Stimulated activated CD8-positive, alpha-beta memory T cell treated with anti-CD3 and anti-CD28 coated beads, Interleukin-12 subunit alpha, Interleukin-12 subunit beta, amount 100 ng/mL, for 24 hours (primary cell): ENCODE measurements at regions not wholly inside any gene's neighbourhood (a gene's known extent, or its start where the extent isn't known, plus 50 kb on each side); places are given as distances from the start of the nearest gene placed in this dataset.

ENCODE experiments used
- DNase-seq: peaks from one replicate; pipeline ENCODE4 v3.0.0-alpha.2; 2020; ENCODE audit errors: extremely low read depth

DNA sequence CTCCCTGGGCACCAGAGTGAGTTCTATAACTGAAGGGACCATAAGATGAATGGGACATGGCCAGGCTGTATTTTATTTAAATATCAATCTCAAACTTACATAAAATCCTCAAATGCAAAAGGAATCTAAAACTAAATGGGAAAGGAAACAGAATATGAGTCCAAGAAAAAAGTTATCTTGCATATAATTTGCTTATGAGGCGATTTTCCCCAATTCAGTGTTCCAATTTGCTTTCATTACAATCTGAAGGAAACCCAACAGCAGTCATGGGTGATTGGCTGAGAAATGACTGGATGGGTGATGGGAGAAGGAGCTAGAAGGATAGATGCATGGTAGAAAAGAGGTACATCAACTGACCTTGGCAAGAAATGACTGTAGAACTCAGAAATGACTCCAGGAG is 511.3 kb upstream of the TENM3 start:
- no peak for DNase-seq

DNA sequence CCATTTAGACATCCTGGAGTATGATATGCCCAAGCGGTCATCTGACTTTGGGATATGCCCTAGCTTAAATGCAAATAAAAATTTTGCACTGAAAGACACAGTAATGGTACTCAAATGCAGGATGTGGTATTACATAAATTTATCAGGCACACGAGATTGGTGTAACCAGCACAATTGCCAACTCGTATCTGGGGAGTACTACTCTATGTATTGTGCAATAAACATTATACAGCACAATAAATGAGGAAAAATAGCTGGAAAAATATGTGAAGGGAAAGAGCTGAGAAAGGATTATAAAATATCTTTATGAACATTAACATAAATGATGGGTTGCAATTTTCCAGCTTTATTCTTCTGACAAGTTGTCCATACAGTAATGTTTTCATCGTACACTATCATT is 505.5 kb upstream of the TENM3 start:
- no peak for DNase-seq

DNA sequence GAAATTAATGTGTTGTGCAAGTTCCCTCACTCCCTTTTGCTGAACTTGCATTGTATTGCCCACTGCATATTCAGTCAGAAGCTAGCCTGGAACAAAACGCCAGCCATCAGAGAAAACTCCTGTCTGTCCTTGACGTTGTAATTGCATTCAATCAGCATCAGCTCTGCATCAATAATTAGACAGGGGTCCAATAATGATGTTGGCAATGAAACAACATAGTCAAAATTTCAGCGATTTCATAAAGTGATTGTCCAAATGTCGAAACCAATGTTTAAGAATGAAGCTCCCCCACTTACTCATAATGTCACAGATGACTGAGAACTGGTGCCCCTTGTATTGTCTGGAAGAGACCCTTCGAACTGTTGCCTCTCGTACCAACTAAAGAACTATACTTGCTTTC is 504.2 kb upstream of the TENM3 start:
- no peak for DNase-seq

DNA sequence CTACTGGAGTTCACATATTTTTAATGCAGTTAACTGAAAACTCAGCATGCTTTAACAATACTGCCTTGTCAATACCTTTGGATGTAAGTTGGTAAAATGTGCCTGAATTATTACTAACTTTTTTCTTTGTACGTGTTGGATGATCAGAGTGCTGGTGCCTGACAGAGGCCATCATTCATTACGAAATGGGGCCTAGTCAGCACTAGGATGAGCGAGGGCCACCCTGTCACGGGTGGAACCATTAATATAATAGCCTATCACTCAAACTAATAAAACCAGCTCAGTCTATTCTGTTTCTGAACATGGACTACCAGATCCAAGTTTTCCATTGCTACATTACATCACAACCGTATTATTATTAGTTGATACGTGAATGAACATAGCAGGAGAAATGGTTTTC is 501.7 kb upstream of the TENM3 start:
- no peak for DNase-seq

DNA sequence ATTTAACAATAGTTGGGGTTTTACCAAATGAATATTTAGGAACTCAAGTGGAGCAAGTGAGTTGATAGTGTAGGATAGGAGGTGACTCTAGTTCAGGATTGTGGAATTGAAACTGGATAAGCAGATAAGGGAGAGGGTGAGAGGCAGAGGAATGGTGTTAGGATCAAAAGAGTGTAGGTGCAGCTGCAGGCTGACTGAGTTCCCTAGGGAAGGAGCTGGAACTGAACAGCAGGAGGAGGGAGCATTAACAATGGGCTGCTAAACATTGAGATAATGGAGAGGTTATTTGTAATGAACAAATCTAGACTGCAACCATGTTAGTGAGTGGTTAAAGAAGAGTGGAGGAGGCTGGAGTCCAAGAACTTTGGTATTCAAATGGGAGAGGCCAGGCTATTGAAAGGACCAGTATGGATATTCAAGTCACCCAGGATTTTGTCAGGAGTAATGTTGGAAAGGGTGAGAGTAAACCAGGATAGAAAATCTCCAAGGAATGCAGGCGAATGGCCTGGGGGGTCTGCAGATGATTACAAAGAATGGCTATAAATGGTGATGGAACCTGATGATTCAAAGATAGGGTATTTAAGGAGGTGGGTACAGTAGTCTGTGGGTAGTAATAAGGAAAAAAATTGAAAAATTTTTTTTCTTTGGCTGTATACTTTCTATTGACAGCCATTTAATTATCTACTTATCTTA is 497.1 kb upstream of the TENM3 start:
- DNase-seq: no peak

DNA sequence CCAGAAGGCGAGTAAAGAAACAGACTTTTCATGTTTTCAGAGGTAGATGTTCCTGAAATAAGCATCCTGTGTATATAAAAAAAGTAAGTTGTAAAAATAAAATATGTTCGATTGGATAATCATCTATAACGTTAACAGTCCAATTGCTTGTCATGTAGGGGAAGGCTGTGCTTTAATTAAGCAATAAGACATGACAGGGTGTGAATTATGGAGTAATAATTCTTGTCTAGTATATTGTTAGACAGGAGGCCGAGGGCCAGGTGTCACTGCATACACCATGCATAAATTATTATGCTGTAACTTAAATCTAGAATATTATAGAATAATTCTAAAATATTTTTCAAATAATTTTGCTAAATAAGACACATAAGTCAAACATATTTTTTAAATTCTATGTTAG is 494.6 kb upstream of the TENM3 start:
- no peak for DNase-seq

DNA sequence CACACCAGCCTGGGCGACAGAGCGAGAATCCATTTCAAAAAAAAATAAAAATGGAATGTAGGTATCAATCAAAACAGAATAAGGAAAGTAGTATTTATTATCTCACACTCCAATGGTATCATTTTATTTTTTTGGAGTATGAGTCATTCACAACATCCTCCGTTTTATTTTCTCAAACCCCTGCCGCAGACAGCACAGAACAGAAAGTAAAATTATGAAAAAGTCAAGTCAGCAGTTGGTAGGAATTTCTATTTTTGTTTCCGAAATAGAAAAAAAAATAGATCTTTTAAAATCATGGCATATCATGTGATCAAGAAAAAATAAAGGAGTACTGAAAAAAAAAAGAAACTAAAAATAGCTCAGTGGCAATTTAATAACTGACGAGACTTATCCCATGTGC is 490.7 kb upstream of the TENM3 start:
- DNase-seq: no peak

DNA sequence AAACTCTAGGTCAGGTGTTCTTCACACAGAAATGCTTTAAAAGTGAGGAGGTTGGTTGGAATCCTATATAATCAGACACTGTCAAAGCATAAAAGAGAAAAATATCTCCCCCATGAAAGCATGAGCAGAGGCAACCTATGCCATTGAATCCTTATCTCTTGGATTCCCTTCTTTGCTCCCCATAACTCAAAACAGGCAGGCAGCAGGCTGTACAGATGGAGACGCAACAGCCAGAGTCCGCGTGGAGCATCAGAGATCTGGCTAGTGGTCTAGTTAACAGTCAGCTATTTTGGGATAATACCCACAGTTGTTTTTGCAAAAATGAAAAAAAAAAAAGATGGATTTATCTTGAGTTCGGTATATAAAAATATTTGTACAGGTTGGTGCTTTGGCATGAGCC is 490.0 kb upstream of the TENM3 start:
- no peak for DNase-seq

DNA sequence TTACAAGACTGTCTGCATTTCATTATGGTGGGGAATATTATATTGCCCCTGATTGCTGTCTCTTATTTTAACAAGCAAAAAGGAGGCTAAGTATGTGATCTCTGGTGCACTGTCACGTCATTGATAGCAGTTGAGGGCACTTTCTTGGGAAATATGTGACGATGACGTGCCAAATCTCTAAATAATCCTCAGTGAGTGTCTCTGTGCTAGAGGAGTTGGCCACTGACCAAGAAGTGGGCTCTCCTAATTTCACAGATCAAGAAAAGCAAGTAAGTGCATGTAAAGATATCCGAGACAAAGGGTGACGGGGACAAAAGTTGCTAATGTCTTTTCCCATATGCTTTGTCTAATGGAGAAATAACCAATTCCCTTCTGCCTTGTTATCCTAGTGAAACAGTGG is 487.4 kb upstream of the TENM3 start:
- no peak for DNase-seq

DNA sequence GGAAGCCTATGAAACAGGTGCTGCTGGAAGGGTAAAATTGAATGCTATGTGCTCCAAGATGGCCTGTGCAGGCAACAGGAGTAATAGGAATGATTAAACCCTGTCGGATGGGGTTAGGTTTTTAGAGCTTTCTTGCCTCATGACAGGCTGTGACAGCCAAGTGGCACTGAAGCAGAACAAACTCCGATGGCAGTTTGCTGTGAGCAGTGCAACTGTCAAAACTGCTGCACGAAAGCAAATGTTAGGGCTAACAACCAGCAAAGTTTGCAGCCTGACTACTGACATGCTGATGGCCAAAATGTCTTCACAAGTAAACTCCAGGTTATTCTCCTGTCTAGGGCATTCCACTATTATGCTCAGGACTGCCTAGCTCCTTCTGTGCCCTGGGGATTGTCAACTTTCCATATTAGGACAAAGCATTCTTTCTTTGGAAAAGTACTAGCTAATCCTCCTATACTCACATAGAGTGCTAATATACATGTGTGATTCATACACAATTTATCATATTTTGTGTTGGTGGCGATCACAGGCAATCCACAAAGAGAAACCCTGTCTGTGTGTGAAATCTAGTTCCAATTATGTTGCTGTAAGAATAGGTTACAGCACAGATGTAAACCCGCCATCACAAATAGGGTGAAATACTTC is 486.6 kb upstream of the TENM3 start:
- no peak for DNase-seq

DNA sequence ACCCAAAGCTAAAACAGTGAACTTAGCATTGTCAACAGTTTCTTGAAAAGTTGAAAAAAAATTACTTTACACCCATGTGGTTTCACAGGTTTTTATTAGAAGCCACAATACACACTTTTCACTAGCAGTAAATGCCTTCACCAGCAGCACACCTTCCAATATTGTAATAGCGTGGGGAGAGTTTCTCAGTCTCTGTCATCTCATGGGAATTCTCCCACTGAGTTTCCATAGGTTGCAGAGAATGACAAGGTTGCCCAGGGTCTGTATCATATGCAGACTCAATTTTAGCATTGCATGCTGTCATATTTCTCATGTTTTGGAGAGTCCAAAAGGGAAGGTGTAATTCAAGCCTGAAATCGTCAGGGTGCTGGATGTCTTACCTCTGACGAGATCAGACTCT is 486.1 kb upstream of the TENM3 start:
- no peak for DNase-seq

DNA sequence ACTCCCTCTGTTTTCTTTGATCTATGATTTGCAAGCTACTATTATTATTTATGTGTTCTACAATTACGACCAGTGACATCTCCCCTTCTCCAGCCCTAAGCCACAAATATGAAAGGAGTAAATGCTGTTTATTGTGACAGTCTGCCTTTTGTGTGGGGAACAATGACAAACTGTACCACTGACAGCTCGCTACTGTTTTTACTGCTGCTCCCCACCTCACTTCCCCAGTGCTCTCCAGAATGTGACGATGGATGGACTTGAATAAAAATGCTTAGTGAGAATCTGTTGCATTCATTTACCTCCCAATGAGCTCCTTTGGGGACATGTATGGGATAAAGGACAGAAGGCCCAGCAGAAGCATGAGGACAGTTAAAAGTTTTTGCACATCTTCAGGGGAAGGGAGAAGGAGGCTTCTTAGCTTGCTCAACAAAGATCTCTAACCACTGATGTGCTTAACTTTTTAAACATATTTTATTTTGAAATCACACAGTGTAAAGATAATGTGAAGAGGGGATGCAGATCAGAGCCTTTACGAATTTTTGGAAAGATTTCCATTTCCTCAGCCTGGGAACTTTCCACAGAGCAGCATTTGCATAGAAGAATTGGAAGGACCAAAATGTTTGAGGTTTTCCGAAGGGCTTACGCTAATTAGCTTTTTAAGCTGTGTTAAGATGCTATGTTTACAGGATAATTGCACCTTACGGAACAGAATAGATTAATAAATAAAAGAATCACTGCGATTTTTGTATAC is 485.1 kb upstream of the TENM3 start:
- DNase-seq: no peak

DNA sequence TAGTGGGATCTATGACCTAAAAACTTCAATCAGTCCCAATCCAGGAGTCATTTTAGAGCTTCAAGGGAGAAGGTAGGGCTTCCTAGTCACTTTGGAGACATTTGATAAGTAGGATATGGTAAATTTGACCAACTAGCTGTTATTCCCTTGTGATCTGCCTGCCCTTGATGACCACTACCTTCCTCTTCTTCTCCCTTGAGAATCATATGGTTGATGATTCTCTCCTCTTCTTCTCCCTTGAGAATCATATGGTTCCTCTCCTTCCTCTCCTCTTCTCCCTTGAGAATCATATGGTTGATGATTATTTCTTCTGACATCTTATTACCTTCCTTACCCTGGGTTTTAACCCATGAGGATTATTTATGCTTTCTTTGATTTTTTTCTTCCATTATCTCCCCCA is 482.6 kb upstream of the TENM3 start:
- no peak for DNase-seq

DNA sequence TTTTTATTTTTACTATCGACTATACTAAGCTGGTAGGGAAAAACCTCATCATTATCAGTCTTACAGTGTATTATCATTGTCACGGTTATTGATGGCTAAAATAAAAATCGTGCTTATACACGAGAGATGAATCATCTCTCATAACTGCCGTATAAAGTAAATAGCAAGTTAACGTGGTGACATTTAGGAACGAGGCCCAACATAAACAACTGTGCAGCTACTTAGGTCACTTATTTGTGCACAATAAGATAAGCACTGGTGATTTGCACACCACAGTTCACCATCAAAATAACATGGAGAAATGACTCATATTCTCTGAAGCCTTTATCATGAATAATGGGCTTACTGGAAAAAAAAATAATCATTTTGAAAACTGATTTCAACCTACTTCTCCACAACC is 482.0 kb upstream of the TENM3 start:
- DNase-seq: no peak

DNA sequence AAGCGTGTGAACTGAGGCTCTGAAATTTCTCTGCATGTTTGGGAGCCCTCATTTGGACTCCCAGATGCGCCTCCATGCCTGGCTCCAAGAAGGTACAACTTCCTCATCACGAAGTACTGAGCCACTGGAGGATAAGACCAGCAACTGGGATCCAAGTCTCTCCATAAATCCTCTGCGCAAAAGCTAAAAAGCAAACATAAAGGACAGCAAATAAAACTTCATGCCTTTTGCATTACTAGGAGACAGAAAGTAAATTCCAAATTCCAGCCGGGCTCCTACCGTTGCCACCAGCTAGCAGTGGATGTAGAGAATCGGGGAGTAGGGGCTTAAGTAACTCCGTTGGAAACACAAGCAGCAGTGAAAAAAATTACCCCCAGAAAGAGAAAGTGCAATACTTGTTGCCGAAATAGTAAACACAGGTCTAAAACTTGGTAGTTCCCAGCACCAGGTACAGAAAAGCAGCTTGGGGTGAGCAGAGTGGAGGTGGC is 477.1 kb upstream of the TENM3 start:
- no peak for DNase-seq

DNA sequence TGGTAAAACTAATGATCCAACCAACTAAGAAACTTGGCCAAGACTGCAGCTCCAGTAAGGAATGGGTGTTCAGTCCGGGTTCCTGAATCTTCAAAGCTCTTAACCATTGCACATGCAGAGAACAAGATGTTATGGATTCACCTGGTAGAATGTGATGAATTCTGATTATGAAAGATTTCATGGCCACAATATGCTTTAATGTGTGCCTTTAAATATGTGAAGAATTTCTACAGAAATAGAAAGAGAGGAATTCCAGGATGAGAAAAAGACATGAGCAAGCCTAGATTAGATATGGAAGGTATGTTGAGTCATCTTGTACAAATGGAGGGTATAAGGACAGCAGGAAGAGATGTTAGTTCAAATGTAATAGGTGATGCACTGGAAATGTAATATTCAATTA is 472.2 kb upstream of the TENM3 start:
- DNase-seq: no peak

DNA sequence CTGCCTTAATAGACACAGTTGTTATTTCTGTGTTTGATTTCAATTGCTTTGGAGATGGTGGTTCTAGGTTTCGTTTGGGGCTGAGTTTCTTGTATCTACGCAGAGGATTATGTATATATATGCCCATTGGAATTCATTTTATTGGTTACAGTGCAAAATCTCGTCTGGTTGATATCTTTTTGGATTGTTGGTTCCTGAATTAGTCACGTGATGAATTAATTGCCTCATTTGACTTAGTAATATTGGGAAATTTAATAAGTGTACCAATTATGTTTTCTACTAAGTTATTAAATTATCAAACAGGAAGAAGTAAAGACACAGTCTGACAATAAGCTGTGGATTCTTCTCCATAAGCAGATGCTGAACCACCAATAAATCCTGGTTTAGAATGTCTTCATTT is 467.9 kb upstream of the TENM3 start:
- no peak for DNase-seq

DNA sequence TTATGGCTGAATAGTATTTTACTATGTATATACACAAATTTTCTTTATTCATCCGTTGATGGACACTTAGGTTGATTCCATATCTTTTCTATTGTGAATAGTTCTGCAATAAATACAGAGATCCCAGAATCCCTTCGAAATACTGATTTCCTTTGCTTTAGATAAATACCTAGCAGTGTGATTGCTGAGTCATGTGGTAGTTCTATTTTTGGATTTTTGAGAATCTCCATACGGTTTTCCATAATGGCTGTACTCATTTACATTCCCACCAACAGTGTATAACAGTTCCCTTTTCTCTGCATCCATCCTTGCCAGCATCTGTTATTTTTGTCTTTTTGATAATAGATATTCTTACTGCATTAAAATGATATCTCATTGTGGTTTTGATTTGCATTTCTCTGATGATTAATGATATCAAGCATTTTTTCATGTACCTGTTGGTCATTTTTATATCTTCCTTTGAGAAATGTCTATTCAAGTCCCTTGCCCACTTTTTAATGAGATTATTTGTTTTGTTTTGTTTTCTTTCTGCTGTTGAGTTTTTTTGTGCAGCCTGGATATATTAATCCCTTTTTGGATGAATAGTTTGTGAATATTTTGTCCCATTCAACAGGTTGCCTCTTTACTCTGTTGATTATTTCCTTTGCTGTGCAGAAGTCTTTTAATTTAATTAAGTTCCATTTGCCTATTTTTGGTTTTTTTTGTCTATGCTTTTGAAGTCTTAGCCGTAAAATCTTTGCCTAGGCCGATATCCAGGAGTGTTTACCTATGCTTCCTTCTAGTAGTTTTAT is 466.7 kb upstream of the TENM3 start:
- DNase-seq: no peak

DNA sequence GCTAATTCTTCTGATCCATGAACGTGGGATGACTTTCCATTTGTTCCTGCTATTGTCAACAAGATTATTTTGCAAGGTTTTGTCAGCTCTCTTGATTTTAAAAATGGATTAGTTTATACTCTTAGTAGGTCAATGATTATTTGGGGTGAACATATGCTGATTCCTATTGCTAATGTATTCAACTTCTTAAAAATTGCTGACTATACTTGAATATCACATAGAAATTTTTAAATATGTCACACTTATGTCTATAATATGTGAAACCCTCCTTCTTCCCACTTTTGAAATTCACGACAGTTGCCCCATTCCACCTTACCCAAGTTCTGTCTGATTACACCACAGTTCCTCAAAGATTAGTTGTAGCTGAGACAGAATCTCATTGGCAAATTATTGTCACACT is 465.7 kb upstream of the TENM3 start:
- DNase-seq: no peak

DNA sequence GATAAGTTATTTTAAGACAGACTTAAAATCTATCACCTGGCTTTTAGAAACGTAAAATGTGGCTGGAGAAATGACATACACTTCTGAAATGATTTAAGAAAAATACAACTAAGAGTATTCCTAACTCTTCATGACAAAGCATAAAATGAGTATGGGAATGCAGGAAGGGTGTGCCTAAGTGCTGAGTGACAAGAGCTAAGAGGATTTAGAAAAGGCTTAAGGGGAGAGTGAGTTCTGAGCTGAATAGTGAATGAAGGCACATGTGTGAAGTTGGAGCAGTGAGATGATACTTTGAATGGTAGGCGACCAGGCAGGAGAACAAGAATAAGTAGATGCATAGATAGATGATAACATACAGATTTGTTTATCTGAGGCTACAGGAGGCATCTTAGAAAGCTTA is 458.3 kb upstream of the TENM3 start:
- no peak for DNase-seq

DNA sequence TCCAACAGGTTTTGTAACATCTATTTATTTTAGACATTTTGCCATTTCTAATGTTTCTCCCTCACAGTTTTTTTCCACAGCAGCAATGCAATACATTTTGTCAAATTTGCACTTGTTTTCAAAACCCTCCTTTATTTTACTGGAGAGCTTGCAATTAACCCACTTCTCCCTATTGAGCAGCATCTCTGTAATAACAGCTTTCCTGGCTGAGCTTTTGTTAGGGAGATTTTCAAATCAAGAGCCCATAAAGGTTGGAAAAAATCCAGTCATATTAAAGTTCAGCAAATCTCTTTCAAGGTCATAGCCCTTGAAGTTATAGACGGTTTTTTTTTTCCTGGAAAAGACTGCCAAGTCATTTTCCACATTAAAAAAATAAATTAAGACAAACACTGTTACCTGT is 450.6 kb upstream of the TENM3 start:
- DNase-seq: no peak

DNA sequence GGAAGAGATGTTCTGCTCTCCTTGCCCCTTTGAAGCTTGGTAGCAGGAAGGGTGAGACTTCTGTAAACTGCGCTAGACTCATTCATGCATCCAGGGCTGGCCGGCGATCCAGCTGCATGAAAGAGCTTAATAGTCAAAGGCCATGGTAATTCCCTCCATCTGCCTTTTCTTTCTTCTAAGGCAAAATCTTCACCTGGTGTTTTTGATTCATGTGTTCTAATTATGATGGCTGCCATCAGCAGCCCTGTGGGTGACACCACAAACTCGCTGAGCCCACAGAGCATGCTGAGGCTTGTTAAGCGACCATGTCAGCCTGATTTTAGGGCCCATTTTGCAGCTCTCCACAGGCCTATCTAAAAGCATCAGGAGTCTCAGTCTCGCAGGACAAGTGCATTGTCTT is 450.1 kb upstream of the TENM3 start:
- DNase-seq: no peak
